Caco-2 (cell line): ENCODE measurements at regions not wholly inside any gene's neighbourhood (a gene's known extent, or its start where the extent isn't known, plus 50 kb on each side); places are given as distances from the start of the nearest gene placed in this dataset.

ENCODE experiments used
- BruUV-seq: library from RNA; stranded (reverse); fragments of 400-500 nt; replicated peaks from 2 replicates; lab custom pipeline; 2021; lab: Mats Ljungman, UMichigan
- CTCF ChIA-PET: fragments of 300-600 bp; sonication (Branson Sonifier 250); formaldehyde crosslinking; loops from one replicate; lab custom pipeline; 2022; ENCODE audit warnings: antibody characterized with exemption; lab: Charles Lee
- POLR2A ChIA-PET: fragments of 300-600 bp; sonication (Branson Sonifier 250); formaldehyde crosslinking; loops from one replicate; lab custom pipeline; 2022; ENCODE audit warnings: antibody characterized with exemption; lab: Charles Lee
- DNase-seq, 2 experiments: peaks; one replicate each; pipeline versions ENCODE4 v3.0.0 to v3.0.0-alpha.2; 2020 to 2022
- H3K27me3 ChIP-seq: replicated peaks from 2 replicates; pipeline ENCODE4 v1.6.0; 2011; ENCODE audit warnings: low read length; ENCODE audit not compliant: control insufficient read depth, insufficient read depth
- H3K36me3 ChIP-seq: 2 replicates; pipeline ENCODE4 v1.5.1; 2011; ENCODE audit warnings: low read length; ENCODE audit not compliant: control insufficient read depth, insufficient read depth
- H3K4me1 ChIP-seq: fragments of 250-450 bp; sonication (Bioruptor Pico); 2 replicates; pipeline ENCODE4 v1.5.1; 2020; ENCODE audit warnings: mild to moderate bottlenecking
- H3K4me3 ChIP-seq: 2 replicates; pipeline ENCODE4 v1.5.1; 2011; ENCODE audit warnings: low read depth, mild to moderate bottlenecking, control low read depth, low read length
- H3K9me3 ChIP-seq: fragments of 250-450 bp; sonication (Bioruptor Pico); 2 replicates; pipeline ENCODE4 v1.5.1; 2020; ENCODE audit warnings: mild to moderate bottlenecking, moderate library complexity
- H3K27ac Mint-ChIP-seq: one replicate; pipeline ENCODE4 v1.8.0; 2022; ENCODE audit warnings: mixed read lengths; ENCODE audit not compliant: unreplicated experiment
- H3K27me3 Mint-ChIP-seq: one replicate; pipeline ENCODE4 v1.8.0; 2022; ENCODE audit warnings: mixed read lengths; ENCODE audit not compliant: insufficient read depth, unreplicated experiment
- H3K36me3 Mint-ChIP-seq: one replicate; pipeline ENCODE4 v1.8.0; 2022; ENCODE audit warnings: mild to moderate bottlenecking, mixed read lengths; ENCODE audit not compliant: insufficient read depth, unreplicated experiment
- H3K4me1 Mint-ChIP-seq: one replicate; pipeline ENCODE4 v1.8.0; 2022; ENCODE audit warnings: low read depth, mixed read lengths; ENCODE audit not compliant: unreplicated experiment
- H3K4me3 Mint-ChIP-seq: one replicate; pipeline ENCODE4 v1.8.0; 2022; ENCODE audit warnings: mild to moderate bottlenecking, moderate library complexity, mixed read lengths; ENCODE audit not compliant: unreplicated experiment
- H3K9me3 Mint-ChIP-seq: one replicate; pipeline ENCODE4 v1.8.0; 2022; ENCODE audit warnings: mixed read lengths; ENCODE audit not compliant: unreplicated experiment
- CTCF ChIP-seq, 2 experiments: fragments of 200-600 bp in 1 of 2; IDR thresholded peaks; 1 replicate in 1 of 2; 2 replicates in 1 of 2; pipeline versions ENCODE4 v1.5.1 to v1.8.0; 2011 to 2022; ENCODE audit warnings: antibody characterized with exemption in 1 of 2, control low read depth in 1 of 2, inconsistent platforms in 1 of 2, low read depth in 1 of 2, low read length in 1 of 2, mild to moderate bottlenecking in 1 of 2, moderate library complexity in 1 of 2; ENCODE audit not compliant: insufficient read depth in 1 of 2, severe bottlenecking in 1 of 2, unreplicated experiment in 1 of 2
- intact Hi-C: fragments of 100-400 bp; cut with micrococcal nuclease; formaldehyde crosslinking; loops from one replicate; pipeline ENCODE4 v1.10.0; 2022; ENCODE audit not compliant: unreplicated experiment

GRCh38 chr17:73802871-73803270 lies 158.6 kb upstream of the SDK2 start:
- H3K9me3 ChIP-seq, result no peaks in the 10 kb centered on the region
- H3K4me1 ChIP-seq, result peaks cover 16% of the 10 kb centered on the region
- H3K27me3 ChIP-seq, result no peaks in the 10 kb centered on the region
- H3K36me3 Mint-ChIP-seq, result peaks cover 11% of the 10 kb centered on the region
- no peaks in the 10 kb centered on the region for H3K36me3 ChIP-seq
- no TSS peak for BruUV-seq
- ChIA-PET CTCF (no interaction called here), POLR2A (no interaction called here)
- peaks cover 31% of the 10 kb centered on the region for H3K9me3 Mint-ChIP-seq
- H3K4me3 ChIP-seq, result no peak overlapping the region
- H3K4me1 Mint-ChIP-seq, result peaks cover 14% of the 10 kb centered on the region
- no peak for DNase-seq
- TF ChIP-seq CTCF (IDR thresholded peaks at IDR 0.05; ENCODE audit: insufficient read depth in 1 of 2, low read depth in 1 of 2, low read length in 1 of 2, severe bottlenecking in 1 of 2, unreplicated experiment in 1 of 2), result no peak
- H3K27me3 Mint-ChIP-seq, result no peaks in the 10 kb centered on the region
- H3K27ac Mint-ChIP-seq, result no peak overlapping the region
- H3K4me3 Mint-ChIP-seq, result no peak overlapping the region
- intact Hi-C loops, result no loop called here

DNA sequence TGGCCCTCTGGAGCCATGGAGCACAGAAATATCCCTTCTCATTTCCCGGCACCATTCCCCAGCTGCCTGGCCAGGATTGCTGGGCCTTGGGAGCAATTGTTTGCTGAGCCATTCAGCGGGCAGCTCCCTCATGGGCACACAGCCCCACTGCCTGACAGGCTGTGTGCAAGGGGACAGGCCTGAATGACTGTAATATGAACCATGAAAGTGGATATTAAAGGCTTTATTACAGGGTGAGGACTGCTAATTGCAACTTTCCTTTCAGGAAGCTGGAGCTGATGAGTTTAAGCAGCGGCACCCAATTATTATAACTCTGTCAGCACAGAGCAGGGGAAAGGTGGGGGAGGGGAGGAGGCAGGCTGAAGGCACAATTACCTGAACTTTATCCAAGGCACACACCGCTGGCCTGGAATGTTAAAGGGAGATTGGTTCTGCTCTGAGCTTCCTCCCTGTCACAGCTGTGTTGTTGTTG lies 159.8 kb upstream of the SDK2 start:
- peaks cover 1% of the 10 kb centered on the region for H3K36me3 Mint-ChIP-seq
- no peak for DNase-seq
- H3K4me1 Mint-ChIP-seq, result peaks cover 4% of the 10 kb centered on the region
- Histone ChIP-seq H3K36me3 (no peaks in the 10 kb centered on the region), H3K9me3 (no peaks in the 10 kb centered on the region), H3K4me1 (peaks cover 6% of the 10 kb centered on the region), H3K27me3 (no peaks in the 10 kb centered on the region), H3K4me3 (no peak overlapping the region)
- no peaks in the 10 kb centered on the region for H3K27me3 Mint-ChIP-seq
- no peak overlapping the region for H3K4me3 Mint-ChIP-seq
- ChIA-PET POLR2A (no interaction called here), CTCF (interaction anchor here (0.6 kb wide), 1 partner anchor 423 kb away, joined by 4 read pairs; no protein-coding TSS in a partner anchor)
- TF ChIP-seq CTCF (IDR thresholded peaks at IDR 0.05; ENCODE audit: insufficient read depth in 1 of 2, low read depth in 1 of 2, low read length in 1 of 2, severe bottlenecking in 1 of 2, unreplicated experiment in 1 of 2), result no peak
- no peak overlapping the region for H3K27ac Mint-ChIP-seq
- BruUV-seq, result no TSS peak
- H3K9me3 Mint-ChIP-seq, result peaks cover 31% of the 10 kb centered on the region
- intact Hi-C loops, result no loop called here

GRCh38 chr17:73806768-73807167 lies 162.5 kb upstream of the SDK2 start:
- peaks cover 28% of the 10 kb centered on the region for H3K9me3 Mint-ChIP-seq
- intact Hi-C loops, result no loop called here
- no peak for DNase-seq
- Histone ChIP-seq H3K36me3 (no peaks in the 10 kb centered on the region), H3K4me1 (no peaks in the 10 kb centered on the region; the same call in 1 of the 2 replicates), H3K9me3 (no peaks in the 10 kb centered on the region), H3K4me3 (no peak overlapping the region), H3K27me3 (no peaks in the 10 kb centered on the region)
- BruUV-seq, result no TSS peak
- ChIA-PET CTCF (no interaction called here), POLR2A (no interaction called here)
- TF ChIP-seq CTCF (IDR thresholded peaks at IDR 0.05; ENCODE audit: insufficient read depth in 1 of 2, low read depth in 1 of 2, low read length in 1 of 2, severe bottlenecking in 1 of 2, unreplicated experiment in 1 of 2), result no peak
- H3K27me3 Mint-ChIP-seq, result no peaks in the 10 kb centered on the region
- no peak overlapping the region for H3K4me3 Mint-ChIP-seq
- H3K27ac Mint-ChIP-seq, result no peak overlapping the region
- H3K36me3 Mint-ChIP-seq, result no peaks in the 10 kb centered on the region
- H3K4me1 Mint-ChIP-seq, result no peaks in the 10 kb centered on the region
